NCI-H446 treated with DMSO at 0.1 percent for 48 hours (cell line): ENCODE measurements at regions not wholly inside any gene's neighbourhood (a gene's known extent, or its start where the extent isn't known, plus 50 kb on each side); places are given as distances from the start of the nearest gene placed in this dataset.

Source experiments
- DNase-seq: peaks from one replicate; lab custom pipeline; 2025; lab: John Stamatoyannopoulos, UW

GRCh38 chr7:19442016-19442785 is 266.6 kb downstream of the POLR1F start:
- DNase-seq: no peak

DNA sequence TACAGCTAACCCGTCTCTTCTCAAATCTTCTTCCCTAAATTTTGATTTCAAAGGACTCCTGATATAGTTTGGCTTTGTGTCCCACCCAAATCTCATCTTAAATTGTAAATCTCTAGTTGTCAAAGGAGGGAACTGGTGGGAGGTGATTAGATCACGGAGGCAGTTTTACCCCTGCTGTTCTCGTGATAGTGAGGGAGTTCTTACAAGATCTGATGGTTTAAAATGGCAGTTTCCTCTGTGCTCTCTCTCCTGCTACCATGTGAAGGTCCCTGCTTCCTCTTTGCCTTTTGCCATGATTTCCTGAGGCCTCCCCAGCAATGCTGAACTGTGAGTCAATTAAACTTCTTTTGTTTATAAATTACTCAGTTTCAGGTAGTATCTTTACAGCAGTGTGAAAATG is 269.3 kb downstream of the POLR1F start:
- DNase-seq: no peak

GRCh38 chr7:19437446-19437845 is 271.4 kb downstream of the POLR1F start:
- DNase-seq: peak; percentile 61

DNA sequence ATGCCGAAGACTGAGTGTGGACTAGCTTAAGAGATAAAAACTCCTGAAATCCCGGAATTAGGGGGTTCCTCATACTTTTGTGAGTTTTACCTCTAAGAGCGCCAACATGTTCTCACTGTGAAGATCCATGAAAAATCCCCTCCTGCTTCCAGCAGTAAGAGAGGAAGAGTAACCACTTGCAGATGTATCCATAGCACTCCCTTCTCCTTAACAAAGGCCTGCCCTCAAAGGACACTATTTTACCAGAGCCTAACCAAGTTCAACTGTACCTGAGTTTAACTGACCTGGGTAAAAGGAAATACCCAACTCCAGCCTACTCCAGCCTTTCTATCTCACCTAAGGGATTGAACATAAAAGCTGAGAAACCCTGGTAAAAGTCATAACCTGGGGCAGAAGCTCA is 280.9 kb downstream of the POLR1F start:
- DNase-seq: no peak

- DNase-seq: no peak
Measured at GRCh38 chr7:19421861-19422260, 276.6 kb upstream of the FERD3L start.

DNA sequence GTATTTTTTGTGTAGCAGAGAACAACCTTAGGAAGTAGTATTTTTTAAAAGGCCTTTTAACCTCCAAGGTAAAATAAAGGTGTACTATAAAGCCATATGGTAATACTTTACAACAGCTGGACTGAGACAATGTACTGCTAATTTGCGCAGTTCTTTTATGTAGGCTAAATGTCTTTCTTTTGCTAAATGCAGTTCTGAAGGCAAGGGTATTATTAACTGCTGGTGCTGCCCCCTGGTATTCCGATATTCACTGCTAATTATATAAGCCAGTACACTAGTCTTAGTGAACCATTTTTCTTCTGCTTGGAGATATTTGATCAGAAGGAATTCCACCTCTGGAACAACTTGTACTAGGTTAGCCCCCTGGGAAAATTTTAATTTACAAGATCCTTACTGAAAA is 272.0 kb upstream of the FERD3L start:
- DNase-seq: no peak

DNA sequence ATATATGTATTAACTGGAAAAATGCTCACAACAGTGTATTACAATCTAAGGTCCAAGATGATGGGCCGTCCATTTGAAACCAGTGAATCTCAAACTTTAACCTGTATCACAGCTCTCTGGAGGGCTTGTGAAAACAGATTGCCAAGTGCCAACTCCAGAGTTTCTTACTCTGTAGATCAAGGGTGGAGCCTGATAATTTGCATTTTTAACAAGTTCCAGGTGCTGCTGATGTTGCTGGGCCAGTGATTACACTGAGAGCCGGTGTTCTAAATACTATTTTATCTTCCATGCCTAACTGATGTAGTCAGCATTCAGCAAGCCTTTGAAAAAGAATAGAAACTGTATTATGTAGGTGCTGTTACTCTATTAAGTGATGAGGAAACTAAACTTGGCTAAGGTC is 269.9 kb upstream of the FERD3L start:
- DNase-seq: no peak

- DNase-seq: no peak
Measured at GRCh38 chr7:19413443-19413965, 268.3 kb upstream of the FERD3L start.

GRCh38 chr7:19410691-19411090 is 265.5 kb upstream of the FERD3L start:
- no peak for DNase-seq

DNA sequence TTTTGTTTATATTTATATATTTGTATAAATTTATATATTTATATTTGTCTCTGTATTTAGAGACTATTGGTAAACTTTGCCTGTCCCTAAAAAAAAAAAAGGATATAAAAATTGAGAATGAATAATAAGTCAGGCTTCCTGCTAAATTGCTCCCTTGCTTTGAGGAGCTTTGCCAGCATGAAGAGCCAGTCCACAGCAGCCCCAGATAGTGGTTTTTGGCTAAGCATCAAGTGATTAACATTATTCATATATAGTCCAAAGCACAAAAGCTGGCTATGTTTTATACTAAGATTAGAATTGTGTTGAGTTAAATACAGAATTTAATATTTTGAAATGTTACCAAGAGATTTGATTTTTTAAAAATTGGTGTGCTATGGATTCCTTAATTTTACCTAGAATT is 264.9 kb upstream of the FERD3L start:
- peak; percentile 64 for DNase-seq

GRCh38 chr7:19408706-19409220 is 263.5 kb upstream of the FERD3L start:
- no peak for DNase-seq

GRCh38 chr7:19407270-19407669 is 262.0 kb upstream of the FERD3L start:
- DNase-seq: no peak

DNA sequence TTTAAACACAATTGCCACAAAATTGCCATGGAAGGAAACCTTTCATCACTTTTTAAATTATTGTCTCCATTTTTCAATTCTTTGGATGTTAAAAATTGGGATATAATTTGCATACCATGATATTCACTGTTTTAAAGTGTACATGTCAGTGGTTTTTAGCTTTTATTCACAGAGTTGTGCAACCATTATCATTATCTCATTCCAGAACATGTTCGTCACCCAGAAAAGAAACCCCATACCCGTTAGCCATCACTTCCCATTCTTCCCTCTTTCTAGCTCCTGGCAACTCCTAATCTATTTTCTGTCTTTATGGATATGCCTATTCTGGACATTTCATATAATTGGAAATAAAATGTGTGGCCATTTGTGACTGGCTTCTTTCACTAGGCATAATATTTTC is 260.3 kb upstream of the FERD3L start:
- no peak for DNase-seq

DNA sequence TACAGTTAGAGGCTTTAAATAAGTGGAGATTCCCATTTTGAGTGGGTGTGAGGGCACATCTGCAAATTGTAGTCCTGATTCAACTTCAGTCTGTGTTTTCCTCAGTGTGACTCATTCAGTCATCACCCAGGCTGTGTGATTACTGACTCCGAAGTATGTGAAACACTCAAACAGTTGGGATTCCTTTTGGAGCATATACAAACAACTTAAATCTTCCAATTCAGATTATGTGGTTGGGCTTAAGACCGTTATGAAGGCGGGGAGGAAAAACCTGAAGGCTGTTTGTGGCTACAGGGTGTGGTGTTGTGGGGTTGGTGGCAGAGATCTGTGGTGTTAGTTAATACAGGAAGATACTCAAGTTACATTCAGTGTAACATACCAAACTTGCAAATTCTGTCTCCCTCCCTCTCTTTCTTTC is 259.7 kb upstream of the FERD3L start:
- DNase-seq: peak; percentile 40

GRCh38 chr7:19403691-19404090 is 258.5 kb upstream of the FERD3L start:
- DNase-seq: no peak

- DNase-seq: no peak
Measured at GRCh38 chr7:19401461-19401860, 256.2 kb upstream of the FERD3L start.

DNA sequence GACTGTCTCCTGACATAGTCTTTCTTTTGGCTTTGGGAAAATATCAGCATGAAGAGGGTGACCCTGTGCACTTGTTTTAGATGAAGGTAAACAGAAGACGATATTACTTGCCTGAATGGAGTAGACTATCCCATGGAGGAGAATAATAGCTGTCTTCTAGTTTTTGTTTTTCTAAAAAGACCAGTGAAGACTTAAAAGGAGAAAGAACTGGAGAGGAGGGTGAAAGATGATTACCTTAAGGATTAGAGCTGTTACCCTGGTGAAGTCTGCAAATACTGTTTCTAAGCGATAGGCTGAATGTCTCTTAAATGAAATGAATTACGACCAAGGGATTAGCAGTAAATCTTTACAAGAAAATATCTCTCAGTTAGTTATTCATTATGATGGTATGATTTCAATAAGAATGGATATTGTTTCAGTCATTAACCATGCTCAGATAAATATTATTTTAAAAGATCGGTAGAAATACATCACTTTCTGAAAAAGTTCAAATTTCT is 255.6 kb upstream of the FERD3L start:
- DNase-seq: no peak

GRCh38 chr7:19397911-19398310 is 252.7 kb upstream of the FERD3L start:
- DNase-seq: no peak

- DNase-seq: no peak
Measured at GRCh38 chr7:19392246-19392645, 247.0 kb upstream of the FERD3L start.

DNA sequence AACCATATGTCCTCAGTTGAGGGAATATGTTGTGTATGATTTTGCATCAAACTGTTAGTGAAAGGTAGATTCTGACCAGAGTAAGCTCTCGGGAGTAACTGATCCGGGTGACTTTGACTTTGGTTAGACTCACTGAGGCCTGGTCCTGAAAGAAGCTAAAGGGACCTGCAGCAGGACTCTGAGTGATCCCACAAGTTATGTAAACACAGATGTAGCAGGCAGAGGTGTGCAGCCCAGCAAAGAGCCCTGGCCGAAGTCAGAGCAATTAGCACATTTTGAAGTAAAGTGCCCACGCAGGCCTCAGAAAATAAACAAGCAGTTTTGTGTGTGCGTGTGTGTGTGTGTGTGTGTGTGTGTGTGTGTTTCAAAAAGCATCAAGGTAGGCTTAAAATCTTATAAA is 245.6 kb upstream of the FERD3L start:
- DNase-seq: no peak

GRCh38 chr7:19381321-19381720 is 236.1 kb upstream of the FERD3L start:
- no peak for DNase-seq

- DNase-seq: peak; percentile 92
Measured at GRCh38 chr7:19378345-19378714, 233.1 kb upstream of the FERD3L start.

GRCh38 chr7:19377611-19378344 is 232.6 kb upstream of the FERD3L start:
- peak; percentile 68 for DNase-seq
